ENCODE measurements at regions not wholly inside any gene's neighbourhood (a gene's known extent, or its start where the extent isn't known, plus 50 kb on each side); places are given as distances from the start of the nearest gene placed in this dataset.

GRCh38 chr6:145241039-145241438 lies 494.3 kb downstream of the EPM2A start:
- DNase-seq (ENCODE audit: low read depth), result no peak

- no peak for DNase-seq (ENCODE audit: low read depth)
Observed at GRCh38 chr6:145241721-145242120, 493.6 kb downstream of the EPM2A start.

GRCh38 chr6:145244349-145245100 lies 490.8 kb downstream of the EPM2A start:
- no peak for DNase-seq (ENCODE audit: low read depth)

GRCh38 chr6:145245119-145245518 lies 490.2 kb downstream of the EPM2A start:
- no peak for DNase-seq (ENCODE audit: low read depth)

DNA sequence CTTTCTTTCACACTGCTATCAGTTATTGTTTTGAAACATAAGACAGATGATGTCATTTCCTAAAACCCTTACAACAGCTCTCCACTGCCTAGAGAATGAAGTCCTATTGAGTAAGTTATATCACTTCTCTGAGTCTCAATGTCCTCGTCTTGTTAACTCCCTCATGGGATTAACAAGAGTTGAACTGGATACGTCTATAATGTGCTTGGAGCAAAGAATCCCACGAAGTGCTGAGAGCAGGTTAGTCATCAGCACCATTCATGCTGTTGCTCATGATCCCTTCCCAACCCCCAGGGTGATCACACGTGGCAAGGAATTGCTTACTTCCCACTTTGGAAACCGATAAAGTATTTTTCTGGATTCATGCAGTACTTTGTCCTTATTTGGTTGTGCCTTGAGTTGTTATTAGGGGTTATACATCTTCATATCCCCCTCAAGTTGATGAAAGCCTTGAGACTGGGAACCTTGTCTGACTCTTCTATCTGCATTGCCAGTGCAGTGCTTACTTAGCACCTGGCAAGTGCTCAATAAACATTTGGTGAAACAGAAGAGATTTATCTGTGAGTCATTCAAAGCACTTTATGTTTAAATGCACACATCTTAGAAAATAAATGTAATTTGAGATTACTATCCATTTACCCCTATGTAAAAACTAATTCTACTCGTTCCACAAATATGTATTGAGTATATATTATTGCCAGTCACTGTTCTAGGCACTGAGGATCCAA lies 487.5 kb downstream of the EPM2A start:
- DNase-seq (ENCODE audit: low read depth), result no peak

DNA sequence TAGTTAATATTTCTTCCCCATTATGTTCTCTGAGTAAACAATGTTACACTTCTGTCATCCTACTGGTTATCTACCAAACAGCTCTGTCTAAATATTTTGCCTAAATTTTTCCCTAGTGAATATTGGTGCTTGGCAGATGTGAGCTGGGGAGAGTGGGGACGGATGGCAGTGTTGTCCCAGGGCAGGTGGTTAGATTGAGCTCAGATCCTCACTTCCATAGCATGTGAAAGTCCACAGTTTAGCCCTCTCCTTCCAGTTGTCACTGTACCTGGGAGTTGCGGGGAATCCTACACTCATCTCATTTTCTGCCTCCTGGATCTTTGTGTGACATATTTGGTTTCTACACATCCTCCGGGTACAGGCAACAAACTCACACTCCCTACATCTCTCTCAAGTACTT lies 484.9 kb downstream of the EPM2A start:
- no peak for DNase-seq (ENCODE audit: low read depth)

GRCh38 chr6:145252737-145253136 lies 482.6 kb downstream of the EPM2A start:
- no peak for DNase-seq (ENCODE audit: low read depth)

- DNase-seq (ENCODE audit: low read depth), result no peak
Observed at GRCh38 chr6:145254649-145255401, 480.5 kb downstream of the EPM2A start.

DNA sequence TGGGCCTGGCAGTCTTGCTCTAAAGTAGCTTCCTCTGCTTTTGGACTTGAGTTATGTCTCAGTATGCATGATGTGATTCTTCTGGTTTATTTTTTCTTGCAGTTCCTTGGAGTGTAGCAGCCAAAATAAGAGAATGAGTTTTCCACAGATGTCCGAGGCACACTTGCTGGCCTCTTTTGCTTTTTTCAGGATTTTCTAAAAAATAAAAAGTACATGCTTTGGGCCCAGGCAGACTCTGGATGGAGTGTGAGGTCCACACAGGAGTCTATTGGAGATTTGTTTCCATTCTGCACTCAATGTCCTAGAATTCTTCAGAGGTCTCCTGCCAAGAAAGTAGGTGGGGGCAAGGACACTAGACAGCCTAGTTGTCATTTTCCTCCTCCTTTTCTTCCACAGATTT lies 477.6 kb downstream of the EPM2A start:
- no peak for DNase-seq (ENCODE audit: low read depth)

- no peak for DNase-seq (ENCODE audit: low read depth)
Observed at GRCh38 chr6:145258122-145258521, 477.2 kb downstream of the EPM2A start.

DNA sequence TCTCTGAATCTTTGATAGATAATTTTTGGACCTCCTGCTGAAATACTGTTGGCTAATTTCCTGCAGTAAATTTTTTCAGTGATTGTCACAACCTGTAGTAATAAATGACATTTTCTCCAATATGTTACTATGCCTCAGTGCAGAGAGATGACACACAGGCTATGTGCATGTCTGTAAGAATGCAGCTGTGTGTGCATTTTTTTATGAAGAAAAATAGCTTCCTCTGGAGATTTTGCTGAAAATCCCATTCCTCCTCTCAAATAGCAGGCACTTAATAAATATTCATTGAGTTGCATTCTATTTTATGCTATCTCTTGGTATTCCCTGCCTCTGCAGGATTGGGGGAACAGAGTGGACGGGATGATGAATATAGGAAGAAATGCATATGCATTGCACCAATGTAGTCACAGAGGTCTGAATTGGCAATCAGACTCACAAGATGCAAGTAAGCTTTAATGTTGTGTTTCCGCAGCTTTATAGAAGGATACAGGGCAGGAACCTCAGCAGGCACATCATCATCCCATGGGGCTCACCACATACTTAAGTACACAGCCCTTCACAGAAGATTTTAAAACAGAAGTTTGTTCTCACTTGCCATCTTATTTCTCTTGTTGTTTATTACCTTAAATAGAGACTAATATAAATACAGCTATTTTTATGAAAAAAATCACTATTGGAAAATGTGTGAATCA lies 474.7 kb downstream of the EPM2A start:
- no peak for DNase-seq (ENCODE audit: low read depth)

GRCh38 chr6:145261758-145262157 lies 473.6 kb downstream of the EPM2A start:
- no peak for DNase-seq (ENCODE audit: low read depth)

DNA sequence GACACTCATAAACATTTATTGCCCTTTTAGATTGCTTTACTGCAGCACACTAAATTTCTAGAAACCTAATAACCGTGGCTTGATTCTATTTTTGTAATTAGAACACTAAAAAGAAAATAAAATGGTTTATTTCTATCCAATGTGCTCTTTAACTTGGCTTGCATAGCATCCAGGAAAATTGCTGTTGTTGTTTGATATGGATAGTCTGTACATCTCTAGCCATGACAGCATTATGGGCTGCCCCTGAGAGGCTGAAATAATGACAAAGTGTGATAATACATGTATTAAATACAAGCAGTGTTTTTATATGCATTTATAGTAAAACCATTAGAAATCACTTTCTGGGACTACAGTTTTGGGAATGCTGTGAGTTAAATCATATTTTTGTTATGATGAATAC lies 472.5 kb downstream of the EPM2A start:
- DNase-seq (ENCODE audit: low read depth), result no peak

DNA sequence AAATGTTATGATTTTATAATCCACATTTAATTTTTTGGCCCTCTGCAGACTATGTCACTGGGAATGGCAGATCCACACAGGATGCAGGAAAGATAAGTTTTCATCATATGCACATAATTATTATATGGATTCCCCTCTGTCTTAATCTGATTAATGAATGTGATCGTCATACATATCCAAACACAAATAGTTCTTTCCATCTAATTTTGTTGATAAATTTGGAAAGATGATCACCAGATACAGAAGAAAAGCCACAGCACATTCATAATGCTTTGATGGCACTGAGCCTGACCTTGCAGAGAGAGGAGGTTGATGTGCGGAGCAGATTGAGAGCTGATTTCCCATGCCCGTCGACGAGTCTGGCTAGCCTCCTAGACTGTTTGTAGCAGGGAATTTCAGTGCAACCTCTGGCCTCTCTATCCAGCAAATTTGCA lies 471.5 kb downstream of the EPM2A start:
- DNase-seq (ENCODE audit: low read depth), result no peak

DNA sequence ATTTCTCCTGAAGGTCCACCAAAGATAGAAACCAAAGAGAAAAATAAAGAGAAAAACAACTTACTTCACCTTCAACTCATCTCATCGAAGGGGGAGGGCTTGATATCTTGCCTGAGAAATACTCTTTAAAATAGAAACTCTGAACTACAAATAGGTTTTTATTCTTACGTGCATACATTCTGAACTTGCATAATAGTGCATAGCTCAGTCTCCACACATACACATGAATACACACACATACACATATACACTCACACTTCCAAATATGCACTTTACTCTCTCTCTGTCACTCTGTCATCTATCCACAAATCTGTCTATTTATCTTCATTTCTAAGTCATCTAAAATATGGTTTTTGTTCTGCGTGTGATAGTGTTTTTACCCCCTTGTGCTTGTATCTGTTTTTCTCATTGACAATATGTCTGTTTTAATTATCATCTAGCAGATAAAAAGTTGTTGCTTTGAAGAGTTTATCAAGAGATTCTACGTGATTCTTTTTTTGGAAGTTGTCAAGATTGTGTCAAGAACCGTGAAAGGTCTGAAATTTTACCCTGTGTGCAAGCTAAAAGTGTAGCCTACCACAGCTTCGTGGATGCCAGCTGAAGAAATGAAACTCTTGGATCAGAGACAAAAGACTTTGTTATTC lies 468.8 kb downstream of the EPM2A start:
- DNase-seq (ENCODE audit: low read depth), result no peak

DNA sequence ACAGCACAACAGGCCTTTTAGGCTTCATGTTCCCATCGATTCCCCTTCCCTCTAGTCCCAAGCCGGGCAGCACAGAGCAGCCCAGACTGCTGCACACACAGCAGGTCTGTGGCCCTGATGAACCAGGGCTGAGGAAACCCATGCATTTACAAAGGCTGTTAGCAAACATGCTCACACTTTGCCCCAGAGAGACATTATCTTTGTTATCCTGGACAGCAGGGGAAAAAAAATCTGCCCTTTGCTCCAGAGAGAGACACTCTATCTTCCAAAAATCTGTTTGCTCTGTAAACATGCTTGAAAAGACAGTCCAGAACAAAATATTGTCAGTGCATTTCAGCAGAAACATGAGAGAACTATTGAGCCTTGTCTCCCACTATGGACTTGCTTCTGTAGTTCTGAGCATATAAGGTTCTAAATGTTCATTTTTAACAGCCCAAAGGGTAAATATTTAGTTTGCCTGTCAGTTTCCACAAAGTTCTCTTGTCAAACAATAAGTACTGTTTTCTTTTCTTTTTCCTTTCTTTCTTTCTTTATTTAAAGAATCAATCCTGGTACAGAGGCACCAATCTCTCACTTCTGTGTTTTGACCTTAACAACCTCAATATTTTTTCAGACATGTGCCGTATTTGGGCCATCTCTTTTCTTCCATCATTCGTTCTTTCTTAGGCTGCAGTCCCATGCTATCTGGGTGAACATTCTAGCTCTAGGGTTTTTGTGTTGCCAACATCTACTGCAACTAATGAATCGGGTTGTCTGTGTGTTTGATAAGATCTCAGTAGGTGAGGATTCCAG lies 468.0 kb downstream of the EPM2A start:
- no peak for DNase-seq (ENCODE audit: low read depth)

DNA sequence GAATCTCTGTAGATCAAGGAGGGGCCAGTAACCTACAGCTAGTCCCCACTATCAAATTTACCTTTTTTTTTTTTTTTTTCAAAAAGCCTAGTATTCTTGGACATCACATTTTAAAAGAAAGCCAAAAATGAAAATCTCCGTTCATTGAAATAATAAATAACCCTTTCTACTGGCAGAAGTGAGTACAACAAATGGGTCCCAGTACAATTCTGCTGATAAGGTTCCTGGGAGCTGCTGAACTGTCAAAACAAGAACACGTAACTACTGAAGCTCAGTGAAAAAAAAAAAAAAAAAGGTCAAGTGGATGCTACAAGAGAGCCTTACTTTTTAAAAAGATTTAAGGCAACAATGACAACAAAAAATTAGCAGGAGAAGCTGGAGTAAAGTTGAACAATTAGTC lies 464.9 kb downstream of the EPM2A start:
- no peak for DNase-seq (ENCODE audit: low read depth)

- no peak for DNase-seq (ENCODE audit: low read depth)
Observed at GRCh38 chr6:145271040-145271439, 464.3 kb downstream of the EPM2A start.

- no peak for DNase-seq (ENCODE audit: low read depth)
Observed at GRCh38 chr6:145271577-145271976, 463.7 kb downstream of the EPM2A start.

DNA sequence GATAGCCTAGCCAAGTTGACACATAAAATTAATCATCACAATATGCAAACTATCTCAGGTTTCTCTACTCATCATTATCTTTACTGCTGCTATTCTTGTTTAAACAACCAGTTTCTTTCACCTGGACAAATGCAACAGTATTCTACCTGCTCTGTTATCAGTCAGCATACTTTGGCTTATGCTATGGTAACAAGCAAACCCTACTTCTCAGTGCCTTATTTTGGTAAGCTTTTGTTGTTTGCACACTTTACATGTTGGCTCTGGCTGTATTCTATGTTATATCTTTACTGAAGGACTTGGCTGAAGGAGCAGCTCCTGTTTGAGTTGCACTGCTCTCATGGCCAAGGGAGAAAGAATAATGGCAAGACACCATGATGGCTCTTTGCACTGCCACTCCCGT lies 463.1 kb downstream of the EPM2A start:
- no peak for DNase-seq (ENCODE audit: low read depth)

- no peak for DNase-seq (ENCODE audit: low read depth)
Observed at GRCh38 chr6:145273136-145273535, 462.2 kb downstream of the EPM2A start.
